HG02970 (cell line): ENCODE measurements at regions not wholly inside any gene's neighbourhood (a gene's known extent, or its start where the extent isn't known, plus 50 kb on each side); places are given as distances from the start of the nearest gene placed in this dataset.
"Not testable (repeated sequence)": the region's sequence is repeated elsewhere in the genome, so short reads cannot be mapped to it uniquely, and the experiment has no call there.

ENCODE experiments used
- ATAC-seq: cut with Tn5 transposase; IDR thresholded peaks from one replicate; pipeline ENCODE4 v1.9.1; 2021; ENCODE audit warnings: mild to moderate bottlenecking, moderate library complexity, moderate number of reproducible peaks; ENCODE audit not compliant: unreplicated experiment, low FRiP score

DNA sequence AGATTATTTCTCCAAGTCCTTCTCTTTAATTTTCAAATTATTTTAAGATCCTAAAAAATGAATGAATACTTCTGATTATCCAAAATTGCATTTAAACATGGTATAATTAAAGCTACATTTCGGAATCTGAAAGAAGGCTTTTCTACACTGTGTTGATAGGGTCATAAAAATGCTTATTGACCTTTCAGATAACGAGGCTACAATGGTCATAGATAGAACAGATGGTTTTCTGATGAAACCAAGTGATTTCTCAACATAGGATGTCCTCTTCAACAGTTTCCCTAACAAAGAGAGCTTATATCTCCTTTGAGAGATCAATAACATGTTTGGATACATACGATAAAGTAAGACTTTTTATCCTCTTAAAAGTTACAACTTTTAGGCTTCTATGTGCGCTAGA is 201.1 kb downstream of the PTH2R start:
- ATAC-seq = no peak

DNA sequence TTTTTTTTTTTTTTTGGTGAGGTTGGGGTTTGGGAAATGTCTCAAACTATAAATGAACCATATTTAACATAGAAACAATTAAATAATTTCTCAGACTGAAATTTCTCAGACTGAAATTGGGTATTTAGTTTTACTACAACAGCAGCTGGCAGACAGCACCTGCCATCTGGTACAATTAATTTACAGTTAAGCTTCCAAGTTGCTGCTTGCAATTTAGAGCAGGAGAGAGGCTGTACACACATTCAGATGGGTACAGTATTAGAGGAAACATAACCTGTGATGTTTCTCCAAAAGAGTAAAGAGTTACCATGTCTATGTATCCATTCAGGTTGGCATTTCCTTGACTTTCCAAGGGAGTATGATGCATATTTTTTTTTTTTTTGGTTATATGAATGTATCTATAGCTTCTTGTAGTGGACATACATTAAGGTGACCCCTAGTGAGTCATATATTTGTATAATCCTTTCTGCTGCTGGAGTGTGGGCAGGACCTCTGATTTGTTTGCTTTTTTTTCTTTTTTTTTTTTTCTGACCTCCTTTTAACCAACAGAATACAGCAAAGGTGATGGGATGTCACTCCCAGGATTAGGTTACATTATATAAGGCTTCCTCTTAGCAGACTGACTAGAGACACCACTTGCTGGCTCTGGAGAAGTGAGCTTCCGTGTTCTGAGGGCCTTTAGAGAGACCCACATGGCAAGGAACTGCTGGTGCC is 201.7 kb downstream of the PTH2R start:
- no peak for ATAC-seq

DNA sequence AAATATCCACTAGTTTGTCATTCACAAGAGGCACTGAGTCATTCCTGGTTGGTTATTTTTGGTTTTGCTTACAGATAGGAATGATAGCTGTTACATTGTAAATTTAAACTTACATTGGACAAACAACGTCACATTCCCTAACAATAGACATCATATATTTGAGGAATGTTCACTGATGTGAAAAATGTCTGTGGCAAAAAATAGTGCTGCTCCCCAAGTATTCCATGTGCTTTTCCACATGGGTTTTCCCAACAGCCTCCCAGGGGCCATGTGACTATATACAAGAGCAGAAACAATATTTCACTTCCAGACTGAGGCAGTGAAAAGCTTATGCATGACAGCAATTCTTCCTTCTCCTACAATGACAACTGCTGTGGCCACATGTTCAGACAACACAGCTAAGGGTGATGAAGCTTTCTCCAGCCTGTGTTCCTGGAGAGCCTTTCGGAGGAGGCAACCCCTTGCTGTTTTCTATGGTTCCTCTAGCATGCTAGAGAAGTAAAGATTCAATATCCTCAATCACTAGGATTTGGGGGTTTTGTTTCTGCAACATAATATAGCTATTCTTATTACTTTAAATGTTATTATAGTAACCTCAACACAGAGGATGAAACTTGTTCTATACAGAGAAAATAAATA is 202.7 kb downstream of the PTH2R start:
- no peak for ATAC-seq

DNA sequence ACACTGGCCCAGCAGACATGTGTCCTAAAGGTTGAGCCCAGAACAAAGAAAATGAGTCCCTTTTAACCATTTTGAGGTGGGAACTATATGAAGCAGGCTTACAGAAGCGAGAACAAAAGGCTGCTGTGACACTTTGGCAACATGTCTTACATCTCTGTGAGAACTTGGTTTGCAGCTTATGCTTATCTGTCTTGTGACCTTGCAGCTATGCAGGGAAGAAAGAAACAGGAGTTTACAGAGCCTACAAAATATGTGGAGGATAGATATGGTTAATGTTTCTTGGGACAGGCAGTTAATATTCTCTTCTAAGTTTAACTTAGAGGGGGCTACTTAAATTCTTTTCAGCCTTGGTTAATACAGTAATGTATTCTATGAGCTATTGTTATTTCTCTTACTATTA is 209.1 kb downstream of the PTH2R start:
- not testable (repeated sequence) for ATAC-seq

DNA sequence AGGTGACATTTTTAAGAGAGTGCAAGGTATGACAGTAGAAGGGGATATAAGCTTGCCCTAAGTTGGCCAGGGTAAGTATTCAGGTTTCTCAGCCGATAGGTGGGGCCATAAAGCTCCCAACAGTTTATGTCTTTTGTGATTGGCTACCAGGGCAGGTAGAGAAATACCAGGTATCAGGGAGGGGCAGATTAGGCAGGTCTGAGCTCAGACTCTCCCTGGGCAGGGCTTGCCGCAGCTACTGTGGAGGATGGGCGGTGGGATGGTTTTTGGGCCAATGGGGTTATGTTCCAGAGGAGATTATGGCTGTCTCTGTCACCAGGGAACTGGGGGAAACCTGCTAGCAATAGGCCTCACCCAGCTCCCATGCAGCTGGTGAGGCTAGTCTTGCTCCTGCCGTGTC is 211.6 kb downstream of the PTH2R start:
- ATAC-seq = no peak

DNA sequence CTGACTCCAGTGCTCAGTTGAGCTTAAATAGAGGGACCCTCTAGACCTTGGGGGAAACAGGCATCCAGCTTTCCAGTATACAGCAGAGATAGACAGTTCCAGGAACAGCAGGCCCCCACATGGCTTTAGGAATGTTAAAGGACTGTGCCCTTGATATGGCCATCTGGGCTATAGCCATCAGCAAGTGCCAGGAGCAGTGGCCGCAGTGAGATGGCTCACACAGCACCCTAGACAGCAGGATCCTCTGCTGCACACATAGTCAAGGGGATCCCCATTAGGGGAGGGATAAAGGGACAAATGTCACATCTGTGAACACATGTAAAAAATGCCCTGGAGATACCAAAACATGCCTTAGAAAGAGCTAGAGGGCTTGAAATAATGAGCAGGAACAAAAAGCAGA is 213.4 kb downstream of the PTH2R start:
- no peak for ATAC-seq

DNA sequence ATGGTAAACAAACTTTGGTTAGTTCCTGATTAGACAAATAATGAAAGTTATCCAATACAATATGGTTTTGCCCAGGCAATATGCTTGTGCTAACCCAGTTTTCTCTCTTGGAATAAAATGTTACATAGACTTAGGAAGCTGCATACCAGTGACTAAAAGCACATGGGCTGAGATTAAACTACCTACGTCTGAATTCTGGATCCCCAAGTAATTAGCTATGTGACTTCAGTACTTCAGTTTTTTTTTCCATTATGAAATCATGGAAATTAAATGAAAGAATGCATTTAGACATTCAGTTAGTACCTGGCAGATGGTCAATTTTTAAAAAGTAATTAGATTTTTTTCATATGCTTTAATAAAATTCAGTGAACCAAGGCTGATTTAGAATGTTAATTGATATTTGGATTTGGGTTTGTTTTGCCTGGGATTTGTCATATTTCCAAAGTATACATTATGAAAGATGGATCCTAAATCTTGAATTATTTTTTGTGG is 213.9 kb downstream of the PTH2R start:
- ATAC-seq = no peak

DNA sequence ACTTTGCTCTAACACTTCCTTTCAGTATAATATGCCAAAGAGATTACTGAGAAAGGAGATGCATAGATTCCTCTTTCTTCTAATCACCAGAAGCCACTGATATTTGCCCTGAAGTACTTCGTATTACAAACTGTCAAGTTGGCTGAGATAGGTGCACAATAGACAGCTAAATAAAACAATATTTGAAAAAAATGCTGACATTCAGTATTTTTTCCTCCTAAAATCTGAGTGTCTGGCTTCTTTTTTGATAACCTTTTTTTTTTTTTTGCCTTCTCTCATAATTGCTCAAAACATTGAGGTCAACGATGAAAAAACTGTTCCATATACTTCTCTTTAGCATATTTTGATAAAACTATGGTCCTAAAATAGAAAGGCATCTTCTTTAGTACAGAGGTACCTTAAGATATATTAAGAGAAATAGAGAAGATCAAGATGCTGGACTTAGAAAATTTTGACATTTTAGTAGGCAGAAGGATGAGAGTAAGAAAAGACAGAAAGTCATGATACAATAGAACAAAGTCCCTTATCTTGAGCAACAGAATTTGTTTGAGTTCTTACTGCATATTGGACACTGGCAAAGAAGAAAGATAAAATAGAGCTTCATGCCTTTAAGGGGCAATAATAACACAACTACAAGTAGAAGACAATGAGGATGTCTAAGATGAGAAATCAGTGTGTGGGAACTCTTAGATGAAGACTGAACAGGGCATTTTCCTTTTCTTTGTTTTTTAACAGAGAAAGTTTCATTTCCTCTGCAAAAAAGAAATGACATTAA is 220.7 kb downstream of the PTH2R start:
- no peak for ATAC-seq

DNA sequence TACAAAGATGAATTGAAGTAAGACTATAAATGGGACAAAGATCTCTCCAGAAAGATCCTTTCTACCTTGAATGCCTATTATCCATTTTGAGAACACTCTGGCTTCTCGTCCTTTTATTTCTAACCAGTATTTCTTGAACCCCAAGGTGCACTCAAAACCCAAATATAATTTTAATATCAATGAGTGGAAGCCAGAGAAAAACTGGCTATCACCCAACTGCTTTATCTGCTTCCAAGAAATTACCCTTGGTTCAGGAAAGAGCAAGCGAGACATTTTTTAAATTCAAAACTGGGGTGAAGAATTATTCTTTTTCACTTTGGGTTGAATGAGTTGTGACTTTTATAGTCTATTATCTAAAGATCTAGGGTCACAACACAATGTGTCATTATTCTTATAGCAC is 221.3 kb downstream of the PTH2R start:
- ATAC-seq = no peak

DNA sequence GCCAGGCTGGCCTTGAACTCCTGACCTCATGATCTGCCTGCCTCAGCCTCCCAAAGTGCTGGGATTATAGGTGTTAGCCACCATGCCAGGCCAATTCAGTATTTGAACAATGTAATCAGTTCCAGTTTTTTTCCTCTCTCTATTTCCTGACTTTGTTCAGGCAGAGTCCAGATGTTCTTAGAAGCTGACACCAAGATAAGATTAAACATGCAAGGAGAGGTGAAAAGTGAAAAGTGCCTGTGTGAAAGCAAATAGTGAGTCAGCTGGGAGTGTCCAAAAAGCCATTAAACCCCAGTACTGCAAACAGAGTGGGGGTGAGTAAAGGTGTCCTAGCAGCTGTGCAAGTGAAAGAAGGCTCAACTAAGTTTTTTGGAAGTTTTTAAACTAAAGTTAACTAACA is 231.5 kb downstream of the PTH2R start:
- no peak for ATAC-seq

DNA sequence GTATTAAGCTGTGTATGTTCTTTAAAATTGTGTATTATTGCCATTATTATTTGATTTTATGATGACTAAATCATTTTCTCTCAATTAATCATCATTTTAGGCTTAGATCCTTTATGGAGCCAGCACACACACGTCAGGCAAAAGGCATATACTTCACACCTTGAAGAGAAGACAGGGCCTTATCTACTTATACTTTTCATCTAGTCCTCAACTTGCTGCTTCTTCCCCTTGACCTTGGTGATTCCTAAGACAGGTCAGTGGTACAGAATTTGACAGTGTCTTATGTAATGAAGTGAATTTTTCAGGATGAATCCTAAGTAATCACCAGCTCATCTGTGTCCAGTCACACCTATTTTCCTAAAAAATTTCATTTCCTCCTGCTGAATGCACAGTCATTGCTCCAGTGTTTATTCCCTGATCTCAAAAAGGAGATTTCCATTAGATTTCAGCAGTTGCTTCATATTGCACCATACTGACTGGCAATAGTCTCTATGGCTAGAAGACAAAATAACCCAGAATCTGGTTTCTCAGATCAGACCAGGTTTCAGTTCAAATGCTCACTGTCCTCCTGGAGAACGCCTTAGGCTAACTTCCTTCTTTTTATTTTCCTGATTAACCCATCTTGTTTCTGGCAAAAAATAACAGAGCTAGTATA is 235.7 kb downstream of the PTH2R start:
- no peak for ATAC-seq

DNA sequence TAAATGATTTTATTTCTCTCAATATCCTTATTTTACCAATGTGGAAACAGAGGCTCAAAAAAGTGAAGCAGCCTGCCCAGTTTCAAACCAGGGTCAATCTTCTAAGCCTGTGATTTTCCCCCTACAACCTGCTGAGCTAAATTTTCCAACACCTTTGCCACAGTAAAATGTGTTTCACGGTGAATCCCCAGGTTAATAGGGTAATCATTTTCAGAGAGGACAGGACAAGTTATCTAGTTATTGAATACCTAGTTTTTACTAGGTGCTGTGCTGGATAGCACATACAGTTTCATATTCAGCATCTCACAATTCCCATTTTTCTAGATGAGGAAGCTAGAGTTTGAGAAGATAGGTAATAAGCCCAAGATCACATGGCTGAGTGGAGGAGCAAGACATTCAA is 236.6 kb downstream of the PTH2R start:
- no peak for ATAC-seq

DNA sequence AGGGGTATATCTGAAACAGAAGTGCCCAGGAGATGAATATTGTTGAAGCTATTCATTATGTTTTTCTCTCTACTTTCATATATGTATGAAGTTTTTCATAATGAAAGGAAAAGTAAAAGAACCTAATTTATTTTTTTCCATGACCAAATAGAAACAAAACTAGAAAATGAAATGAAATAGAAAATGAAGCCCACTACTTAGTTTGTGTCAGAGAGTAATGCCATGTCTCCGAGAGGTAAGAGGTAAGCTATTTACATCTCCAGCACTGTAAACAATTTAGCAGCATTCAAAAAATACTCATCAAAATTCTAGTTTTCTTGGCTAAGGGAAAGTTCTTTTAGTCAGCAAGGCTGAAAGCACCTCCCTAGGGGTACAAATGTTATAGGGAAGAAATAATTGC is 238.6 kb downstream of the PTH2R start:
- ATAC-seq = no peak

DNA sequence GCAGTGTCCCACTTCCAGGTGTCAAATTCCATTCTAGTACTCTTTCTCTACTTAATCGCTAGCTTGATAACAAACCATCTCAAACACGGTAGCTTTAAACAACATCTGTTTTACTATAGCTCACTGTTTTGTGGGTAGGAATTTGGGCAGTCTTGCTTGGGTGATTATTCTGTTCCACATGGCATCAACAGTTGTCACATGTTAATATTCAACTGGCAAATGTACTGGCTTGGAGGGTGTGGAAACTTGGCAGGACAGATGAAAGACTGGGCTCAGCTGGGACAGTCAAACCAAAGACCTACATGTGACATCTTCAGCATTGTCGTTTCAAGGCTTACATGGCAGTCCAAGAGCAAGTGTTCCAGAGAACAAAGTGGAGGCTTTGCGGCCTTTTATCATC is 241.8 kb downstream of the PTH2R start:
- ATAC-seq = no peak

DNA sequence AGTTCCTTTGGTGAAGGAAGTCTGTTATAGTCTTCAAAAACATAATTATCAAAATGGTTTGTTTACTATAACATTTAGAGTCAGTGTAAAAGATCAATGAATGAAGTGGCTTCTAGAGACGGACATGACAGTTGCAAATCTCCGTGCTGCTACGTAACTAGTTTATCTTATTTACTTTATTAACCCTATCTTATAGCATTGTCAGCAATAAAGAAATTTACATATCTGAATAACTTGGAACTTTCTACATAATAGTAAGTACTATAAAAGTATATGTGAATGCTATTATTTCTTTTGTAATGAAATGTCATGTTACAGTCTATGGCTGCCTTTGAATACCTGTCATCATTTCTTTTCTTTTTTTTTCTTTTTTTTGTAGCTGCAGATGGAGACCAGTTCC is 246.8 kb downstream of the PTH2R start:
- no peak for ATAC-seq

DNA sequence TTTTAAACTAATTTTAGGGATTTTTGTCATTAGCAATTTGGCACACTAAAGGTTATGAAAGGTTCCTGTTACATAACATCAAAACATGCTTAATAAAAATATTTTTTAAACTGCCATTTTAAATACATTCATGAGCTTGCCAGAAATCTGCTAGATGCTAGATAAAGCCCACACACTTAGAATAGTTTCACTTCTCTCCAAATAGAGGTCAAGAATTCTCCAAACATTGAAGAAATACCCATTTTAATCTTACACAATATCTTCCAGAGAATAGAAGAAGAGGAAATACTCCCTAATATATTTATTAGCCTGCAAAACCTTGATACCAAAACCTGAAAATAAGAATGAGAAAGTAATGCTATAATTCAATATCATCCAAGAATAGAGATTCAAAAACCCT is 247.5 kb downstream of the PTH2R start:
- no peak for ATAC-seq

DNA sequence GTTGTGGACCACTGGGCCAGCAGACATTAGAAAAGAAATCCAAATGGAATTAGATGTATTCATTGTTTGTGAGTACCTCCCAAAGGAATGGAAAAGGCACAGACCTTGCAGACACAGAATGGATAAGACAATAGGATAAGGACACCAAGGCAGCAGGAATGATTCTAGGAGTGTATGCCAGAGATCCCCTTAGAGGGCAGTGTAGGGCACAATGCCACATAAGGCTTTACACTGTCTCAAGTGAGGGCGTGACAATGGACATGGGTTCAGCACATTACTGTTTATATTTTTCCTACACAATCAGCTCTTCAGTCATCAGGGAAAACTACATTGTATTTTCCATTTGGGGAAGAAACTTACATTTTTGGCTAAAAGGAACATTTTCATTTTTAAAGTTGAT is 250.9 kb downstream of the PTH2R start:
- no peak for ATAC-seq

DNA sequence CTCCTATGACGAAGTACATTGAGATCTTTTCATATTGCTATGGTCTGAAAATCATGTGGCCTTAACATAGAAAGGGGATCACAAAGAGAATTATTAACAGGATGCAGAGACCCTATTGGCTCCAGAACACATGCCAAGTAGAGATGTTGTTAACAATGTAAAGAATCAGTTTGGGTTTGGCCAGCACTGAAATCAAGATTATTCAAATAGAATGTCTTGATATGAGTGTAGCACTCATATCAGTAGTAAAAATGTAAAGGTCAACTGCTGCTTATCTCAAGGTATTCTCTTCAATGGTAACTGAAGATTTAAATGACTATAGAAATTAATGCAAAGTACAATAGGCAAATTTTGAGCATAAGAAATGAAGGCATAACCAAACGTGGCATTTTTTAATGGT is 262.8 kb downstream of the PTH2R start:
- no peak for ATAC-seq

DNA sequence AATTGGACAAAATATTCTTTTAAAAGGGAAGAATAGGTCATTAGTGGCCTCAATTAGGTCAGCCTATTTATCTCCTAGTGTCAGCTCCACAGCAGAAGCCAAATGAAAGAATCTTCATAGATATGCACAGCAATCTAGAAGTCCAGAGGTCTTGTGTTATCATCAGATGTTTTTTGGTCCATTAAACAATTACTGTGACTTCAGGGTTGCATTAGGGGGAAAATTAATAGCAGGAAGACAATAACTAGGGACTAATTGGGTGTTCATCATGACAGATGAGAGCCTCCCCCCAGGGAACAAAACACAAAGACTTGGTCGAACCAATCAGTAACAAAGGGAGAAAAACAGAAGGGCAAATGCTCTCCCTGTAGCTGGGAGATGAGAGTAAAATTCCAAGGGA is 264.7 kb downstream of the PTH2R start:
- no peak for ATAC-seq

DNA sequence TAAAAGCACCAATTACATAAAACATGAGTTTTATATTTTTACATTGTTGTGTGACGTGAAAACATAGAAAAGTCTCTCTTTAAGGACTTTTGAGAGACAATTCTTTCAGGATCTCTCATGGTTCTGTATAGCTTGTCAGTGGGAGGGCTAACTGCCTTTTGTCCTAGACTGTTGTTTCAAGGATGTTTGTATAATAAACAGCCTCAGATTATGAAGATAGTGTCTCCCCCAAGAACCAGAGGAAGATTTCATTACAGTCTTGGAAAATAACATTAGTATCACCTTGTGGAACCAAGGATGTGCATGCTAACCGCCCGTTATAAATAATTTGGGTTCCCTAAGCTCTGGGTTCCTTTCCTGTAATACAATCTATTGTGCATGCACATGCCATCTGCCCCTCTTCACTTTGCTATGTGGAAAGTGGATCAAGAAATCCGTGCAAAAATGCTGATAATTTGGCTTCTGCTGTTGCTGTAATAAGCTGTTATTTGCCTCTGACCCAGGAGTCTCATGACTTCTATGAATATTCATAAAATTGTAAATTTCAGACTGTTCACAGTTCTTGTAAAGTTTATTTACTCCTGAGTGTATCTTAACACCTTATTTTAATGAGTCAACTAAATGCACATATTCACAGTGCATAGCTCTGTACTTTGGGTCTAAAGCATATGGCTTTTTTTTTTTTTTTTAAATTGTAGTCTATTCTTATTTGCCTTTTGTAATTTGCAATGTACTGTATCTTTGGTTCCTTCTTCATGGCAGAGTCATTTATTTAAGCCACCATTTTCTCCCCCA is 265.5 kb downstream of the PTH2R start:
- ATAC-seq = no peak
